ENCODE measurements at regions not wholly inside any gene's neighbourhood (a gene's known extent, or its start where the extent isn't known, plus 50 kb on each side); places are given as distances from the start of the nearest gene placed in this dataset.

DNA sequence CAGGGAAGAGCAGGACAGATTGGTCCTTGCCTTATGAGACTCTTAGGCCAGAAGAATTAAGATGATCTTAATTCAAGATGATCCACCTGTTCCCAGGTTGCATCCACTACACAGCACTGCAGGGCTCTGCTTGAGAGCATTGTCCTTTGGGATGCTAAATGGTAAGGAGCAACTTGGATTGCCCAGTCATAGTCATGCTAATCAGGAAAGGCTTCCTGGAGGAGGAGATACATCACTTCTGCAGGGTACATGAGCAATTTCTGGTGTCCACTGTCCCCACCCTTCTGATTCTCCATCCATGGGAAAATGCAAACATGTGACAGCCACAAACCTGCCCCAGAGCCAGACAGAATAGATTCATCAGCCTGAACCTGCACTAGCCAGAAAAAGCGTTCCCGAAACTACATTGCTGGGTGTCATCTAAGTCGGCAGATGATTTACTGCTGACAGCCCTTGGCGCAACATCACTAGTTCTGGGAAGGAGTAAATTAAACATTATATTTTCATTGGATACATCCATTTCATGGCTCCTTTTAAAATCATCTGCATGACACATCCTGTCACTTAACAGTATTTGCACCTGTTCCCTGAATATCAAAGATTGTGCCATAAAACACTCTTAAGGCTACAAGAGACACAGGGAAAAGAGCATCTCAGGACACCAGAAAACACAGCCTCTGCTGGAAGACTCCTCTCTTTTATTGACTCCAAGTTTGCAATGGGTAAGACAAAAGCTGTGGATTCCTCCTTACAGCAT is 282.2 kb downstream of the MAF start:
- Mint-ChIP-seq H3K4me3 (no peak overlapping the region), H3K4me1 (ENCODE audit: low read depth) (no peaks in the 10 kb centered on the region), H3K27ac (no peak overlapping the region), H3K36me3 (ENCODE audit: low read depth) (peaks cover 8% of the 10 kb centered on the region), H3K27me3 (ENCODE audit: insufficient read depth) (no peaks in the 10 kb centered on the region), H3K9me3 (peaks cover 59% of the 10 kb centered on the region)
- no peak for TF ChIP-seq CTCF (IDR thresholded peaks at IDR 0.05)
- DNase-seq, result no peak

DNA sequence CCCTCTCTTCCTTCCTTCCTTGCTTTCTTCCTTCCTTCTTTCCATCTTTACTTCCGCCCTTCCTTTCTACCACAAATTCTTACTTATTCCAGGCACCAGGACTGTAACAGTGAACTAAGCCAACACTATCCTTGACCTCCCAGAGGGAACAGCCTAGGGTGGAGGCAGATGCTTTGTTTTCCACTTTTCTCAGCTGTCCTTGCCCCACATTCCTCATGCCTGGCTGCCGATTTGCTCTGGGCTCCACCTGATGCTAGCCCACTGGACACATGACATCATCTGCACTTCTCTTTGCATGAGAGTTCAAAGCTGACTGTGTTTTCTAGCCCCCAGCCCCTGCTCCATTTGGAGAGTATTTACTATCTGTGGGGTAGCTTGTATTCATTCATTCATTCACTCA is 283.0 kb downstream of the MAF start:
- Mint-ChIP-seq H3K27me3 (ENCODE audit: insufficient read depth) (no peaks in the 10 kb centered on the region), H3K4me1 (ENCODE audit: low read depth) (no peaks in the 10 kb centered on the region)

GRCh38 chr16:79317026-79317425 is 283.5 kb downstream of the MAF start:
- no peaks in the 10 kb centered on the region for H3K27me3 Mint-ChIP-seq (ENCODE audit: insufficient read depth)
- no peak for DNase-seq

More for the DNA sequence above, 283.0 kb downstream of the MAF start:
- Mint-ChIP-seq H3K9me3 (peaks cover 59% of the 10 kb centered on the region), H3K36me3 (ENCODE audit: low read depth) (peaks cover 5% of the 10 kb centered on the region), H3K27ac (no peak overlapping the region), H3K4me3 (no peak overlapping the region)
- TF ChIP-seq CTCF (IDR thresholded peaks at IDR 0.05), result no peak
- DNase-seq, result no peak

DNA sequence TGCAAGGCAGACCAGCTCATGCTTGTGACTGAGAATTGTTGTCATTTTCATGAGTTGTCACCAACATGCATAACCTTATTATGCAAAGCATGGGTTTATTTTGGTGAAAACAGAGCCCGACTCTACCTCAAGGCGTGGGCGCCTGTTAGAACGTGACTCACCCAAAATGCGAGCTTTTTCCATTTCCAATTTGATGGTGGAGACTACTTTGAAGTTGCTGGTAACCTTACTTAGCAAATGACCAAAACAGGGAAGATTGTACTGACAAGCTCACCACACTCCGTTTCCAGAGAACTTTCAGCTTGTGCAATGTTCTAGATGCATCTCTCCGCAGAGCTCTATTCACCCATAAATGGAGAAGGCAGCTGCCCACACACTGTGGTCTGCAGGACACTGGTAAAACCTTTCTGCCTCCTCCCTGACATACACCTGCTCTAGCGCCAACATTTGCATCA is 284.5 kb downstream of the MAF start:
- no peak for DNase-seq
- no peak overlapping the region for H3K4me3 Mint-ChIP-seq
- no peaks in the 10 kb centered on the region for H3K27me3 Mint-ChIP-seq (ENCODE audit: insufficient read depth)

More at GRCh38 chr16:79317026-79317425, 283.5 kb downstream of the MAF start:
- no peak overlapping the region for H3K27ac Mint-ChIP-seq
- peaks cover 5% of the 10 kb centered on the region for H3K36me3 Mint-ChIP-seq (ENCODE audit: low read depth)
- no peak for TF ChIP-seq CTCF (IDR thresholded peaks at IDR 0.05)
- H3K9me3 Mint-ChIP-seq, result peaks cover 59% of the 10 kb centered on the region
- H3K4me3 Mint-ChIP-seq, result no peak overlapping the region
- H3K4me1 Mint-ChIP-seq (ENCODE audit: low read depth), result no peaks in the 10 kb centered on the region

DNA sequence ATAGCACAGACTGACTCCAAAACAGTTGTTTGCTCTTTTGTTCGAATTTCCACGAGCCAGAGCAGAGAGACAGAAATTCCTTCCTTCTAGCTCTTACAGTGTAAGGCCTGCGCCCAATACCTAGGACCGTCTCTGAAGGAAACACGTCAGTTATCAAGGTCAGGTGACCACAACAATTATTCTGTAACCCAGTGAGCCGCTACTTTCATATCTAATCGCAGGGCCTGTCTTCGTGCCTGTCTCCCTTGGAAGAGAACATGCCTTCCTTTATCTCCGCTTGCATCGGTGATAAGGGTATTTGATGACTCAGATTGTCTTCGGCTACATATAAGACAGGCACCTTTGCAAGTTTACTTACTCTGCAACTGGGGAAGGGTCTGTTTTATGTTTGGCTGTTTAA is 288.0 kb downstream of the MAF start:
- H3K4me1 Mint-ChIP-seq (ENCODE audit: low read depth), result no peaks in the 10 kb centered on the region
- no peak for DNase-seq
- H3K9me3 Mint-ChIP-seq, result peaks cover 60% of the 10 kb centered on the region
- no peak overlapping the region for H3K4me3 Mint-ChIP-seq
- H3K27ac Mint-ChIP-seq, result no peak overlapping the region
- TF ChIP-seq CTCF (IDR thresholded peaks at IDR 0.05), result no peak
- H3K36me3 Mint-ChIP-seq (ENCODE audit: low read depth), result peaks cover 5% of the 10 kb centered on the region; the same call in 1 of the 2 replicates
- peaks cover 2% of the 10 kb centered on the region; the same call in 1 of the 2 replicates for H3K27me3 Mint-ChIP-seq (ENCODE audit: insufficient read depth)

More for the DNA sequence above, 284.5 kb downstream of the MAF start:
- H3K9me3 Mint-ChIP-seq, result peaks cover 60% of the 10 kb centered on the region
- H3K27ac Mint-ChIP-seq, result no peak overlapping the region
- no peak for TF ChIP-seq CTCF (IDR thresholded peaks at IDR 0.05)
- peaks cover under 1% of the 10 kb centered on the region; the same call in 1 of the 2 replicates for H3K36me3 Mint-ChIP-seq (ENCODE audit: low read depth)
- no peaks in the 10 kb centered on the region for H3K4me1 Mint-ChIP-seq (ENCODE audit: low read depth)

All from HFFc6 (cell line).